ENCODE measurements at regions not wholly inside any gene's neighbourhood (a gene's known extent, or its start where the extent isn't known, plus 50 kb on each side); places are given as distances from the start of the nearest gene placed in this dataset.

- no peak for TF ChIP-seq CTCF (IDR thresholded peaks at IDR 0.05; ENCODE audit: insufficient read depth, low read length, missing control alignments)
- POLR2A ChIA-PET: no interaction called here
- CTCF ChIA-PET: no interaction called here
- no peak overlapping the region for H3K4me3 ChIP-seq (ENCODE audit: low read depth, low read length)
- DNase-seq (ENCODE audit: low read depth, low spot score): no peak
Observed at GRCh38 chr6:101302593-101302992, 90.9 kb upstream of the GRIK2 start.

GRCh38 chr6:101303495-101303894 lies 90.0 kb upstream of the GRIK2 start:
- ChIA-PET POLR2A (no interaction called here), CTCF (no interaction called here)
- DNase-seq (ENCODE audit: low read depth, low spot score): no peak
- no peak for TF ChIP-seq CTCF (IDR thresholded peaks at IDR 0.05; ENCODE audit: insufficient read depth, low read length, missing control alignments)
- H3K4me3 ChIP-seq (ENCODE audit: low read depth, low read length): no peak overlapping the region

GRCh38 chr6:101312652-101313051 lies 80.9 kb upstream of the GRIK2 start:
- no peak overlapping the region for H3K4me3 ChIP-seq (ENCODE audit: low read depth, low read length)
- DNase-seq (ENCODE audit: low read depth, low spot score): no peak
- ChIA-PET CTCF (no interaction called here), POLR2A (no interaction called here)
- no peak for TF ChIP-seq CTCF (IDR thresholded peaks at IDR 0.05; ENCODE audit: insufficient read depth, low read length, missing control alignments)

GRCh38 chr6:101322921-101323320 lies 70.6 kb upstream of the GRIK2 start:
- POLR2A ChIA-PET: no interaction called here
- TF ChIP-seq CTCF (IDR thresholded peaks at IDR 0.05; ENCODE audit: insufficient read depth, low read length, missing control alignments): no peak
- CTCF ChIA-PET: no interaction called here
- no peak for DNase-seq (ENCODE audit: low read depth, low spot score)
- H3K4me3 ChIP-seq (ENCODE audit: low read depth, low read length): no peak overlapping the region

- CTCF ChIA-PET: no interaction called here
- no peak overlapping the region for H3K4me3 ChIP-seq (ENCODE audit: low read depth, low read length)
- POLR2A ChIA-PET: no interaction called here
- no peak for TF ChIP-seq CTCF (IDR thresholded peaks at IDR 0.05; ENCODE audit: insufficient read depth, low read length, missing control alignments)
- DNase-seq (ENCODE audit: low read depth, low spot score): no peak
Observed at GRCh38 chr6:101326411-101326810, 67.1 kb upstream of the GRIK2 start.

GRCh38 chr6:101341926-101342325 lies 51.6 kb upstream of the GRIK2 start:
- CTCF ChIA-PET: no interaction called here

More at GRCh38 chr6:101341926-101342325, 51.6 kb upstream of the GRIK2 start:
- TF ChIP-seq CTCF (IDR thresholded peaks at IDR 0.05; ENCODE audit: insufficient read depth, low read length, missing control alignments): no peak
- DNase-seq (ENCODE audit: low read depth, low spot score): no peak
- POLR2A ChIA-PET: no interaction called here
- no peak overlapping the region for H3K4me3 ChIP-seq (ENCODE audit: low read depth, low read length)

Measured in AG04449 (cell line).